ENCODE measurements at regions not wholly inside any gene's neighbourhood (a gene's known extent, or its start where the extent isn't known, plus 50 kb on each side); places are given as distances from the start of the nearest gene placed in this dataset.

- TF ChIP-seq YY1 (IDR thresholded peaks at IDR 0.05; ENCODE audit: insufficient read depth, insufficient read length) = no peak
- TF ChIP-seq ZNF274 (IDR thresholded peaks at IDR 0.05; ENCODE audit: low read depth, low read length) = no peak
- TF ChIP-seq SUZ12 (IDR thresholded peaks at IDR 0.05; ENCODE audit: extremely low read depth, insufficient read depth, insufficient read length) = no peak
Measured at GRCh38 chr10:78248651-78249464, 215.2 kb downstream of the RPS24 start.
